Activated CD4-positive, alpha-beta T cell treated with anti-CD3 and anti-CD28 coated beads, Interleukin-2, Interleukin-6, amounts not matched to agents 100 ng/mL and 50 ng/mL, durations not matched to agents 16 hours and 8 hours (primary cell): ENCODE measurements at regions not wholly inside any gene's neighbourhood (a gene's known extent, or its start where the extent isn't known, plus 50 kb on each side); places are given as distances from the start of the nearest gene placed in this dataset.

ENCODE experiments used
- DNase-seq: peaks from one replicate; pipeline ENCODE4 v3.0.0-alpha.2; 2020

- DNase-seq = no peak
These were observed 895.1 kb downstream of the PCDH18 start for GRCh38 chr4:136637071-136637777.

GRCh38 chr4:136636155-136636554 is 896.1 kb downstream of the PCDH18 start:
- DNase-seq = no peak

GRCh38 chr4:136634121-136634520 is 898.2 kb downstream of the PCDH18 start:
- no peak for DNase-seq

GRCh38 chr4:136599890-136600289 is 932.4 kb downstream of the PCDH18 start:
- DNase-seq = no peak

- no peak for DNase-seq
These were observed 941.9 kb downstream of the PCDH18 start for GRCh38 chr4:136590440-136590839.

- DNase-seq = no peak
These were observed 948.7 kb downstream of the PCDH18 start for GRCh38 chr4:136583567-136583966.

GRCh38 chr4:136581119-136581518 is 951.2 kb downstream of the PCDH18 start:
- DNase-seq = no peak

- DNase-seq = no peak
These were observed 957.1 kb downstream of the PCDH18 start for GRCh38 chr4:136575146-136575545.

GRCh38 chr4:136573460-136573859 is 958.8 kb downstream of the PCDH18 start:
- no peak for DNase-seq

- DNase-seq = no peak
These were observed 961.0 kb downstream of the PCDH18 start for GRCh38 chr4:136571315-136571714.

GRCh38 chr4:136562834-136563233 is 969.5 kb downstream of the PCDH18 start:
- no peak for DNase-seq

- no peak for DNase-seq
These were observed 973.3 kb downstream of the PCDH18 start for GRCh38 chr4:136558940-136559494.

- no peak for DNase-seq
These were observed 974.9 kb downstream of the PCDH18 start for GRCh38 chr4:136557396-136557795.

- no peak for DNase-seq
These were observed 978.3 kb downstream of the PCDH18 start for GRCh38 chr4:136554033-136554432.

- DNase-seq = no peak
These were observed 980.5 kb downstream of the PCDH18 start for GRCh38 chr4:136551753-136552152.

- DNase-seq = no peak
These were observed 991.5 kb downstream of the PCDH18 start for GRCh38 chr4:136540747-136541146.

GRCh38 chr4:136528131-136528530 is 1004.2 kb downstream of the PCDH18 start:
- no peak for DNase-seq

- DNase-seq = no peak
These were observed 1005.8 kb downstream of the PCDH18 start for GRCh38 chr4:136526517-136526916.

- no peak for DNase-seq
These were observed 1008.3 kb downstream of the PCDH18 start for GRCh38 chr4:136524039-136524438.

- no peak for DNase-seq
These were observed 1015.9 kb downstream of the PCDH18 start for GRCh38 chr4:136516371-136516770.

- DNase-seq = no peak
These were observed 1027.3 kb downstream of the PCDH18 start for GRCh38 chr4:136505020-136505419.

GRCh38 chr4:136495851-136496250 is 1036.4 kb downstream of the PCDH18 start:
- no peak for DNase-seq

- DNase-seq = no peak
These were observed 1037.2 kb downstream of the PCDH18 start for GRCh38 chr4:136495076-136495475.

- DNase-seq = no peak
These were observed 1043.2 kb downstream of the PCDH18 start for GRCh38 chr4:136489101-136489500.

- DNase-seq = no peak
These were observed 1047.3 kb downstream of the PCDH18 start for GRCh38 chr4:136484996-136485395.
